ENCODE measurements at regions not wholly inside any gene's neighbourhood (a gene's known extent, or its start where the extent isn't known, plus 50 kb on each side); places are given as distances from the start of the nearest gene placed in this dataset.

DNA sequence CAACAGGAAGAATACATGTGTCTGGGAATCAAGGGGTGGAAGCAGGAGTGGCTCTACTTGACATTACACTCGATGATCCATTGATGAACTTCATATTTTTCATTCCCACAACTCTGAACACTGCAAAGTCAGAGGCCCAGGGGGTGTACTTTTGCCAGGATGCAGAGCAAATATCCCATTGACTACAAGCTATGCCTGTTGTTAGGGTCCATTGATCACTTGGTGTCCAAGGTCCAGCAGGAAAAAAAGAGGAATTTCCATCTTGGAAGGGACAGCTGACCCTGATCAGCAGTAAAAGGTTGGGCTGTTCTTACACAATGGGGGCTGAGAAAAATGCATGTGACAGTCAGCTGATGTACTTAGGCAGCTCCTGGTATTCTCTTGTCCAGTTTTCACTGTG is 118.5 kb upstream of the MAP1B start (continued):
- TF ChIP-seq ZZZ3 (CRISPR knock-in tag; IDR thresholded peaks at IDR 0.05; ENCODE audit: borderline replicate concordance) (no peak), NR2F6 (IDR thresholded peaks at IDR 0.05) (no peak), NR2F6 (CRISPR knock-in tag; IDR thresholded peaks at IDR 0.05) (0 out of 2 replicates have a peak, but pooled peaks have one; percentile 10), NCOA5 (CRISPR knock-in tag; IDR thresholded peaks at IDR 0.05) (no peak), ZNF317 (CRISPR knock-in tag; IDR thresholded peaks at IDR 0.05) (peak; percentile 80), TEAD3 (CRISPR knock-in tag; optimal IDR thresholded peaks at IDR 0.05; ENCODE audit: borderline replicate concordance) (peak; percentile 51), ZNF383 (CRISPR knock-in tag; IDR thresholded peaks at IDR 0.05; ENCODE audit: borderline replicate concordance) (no peak), ZNF121 (CRISPR knock-in tag; IDR thresholded peaks at IDR 0.05) (no peak), ZNF709 (CRISPR knock-in tag; IDR thresholded peaks at IDR 0.05) (no peak), ZNF343 (CRISPR knock-in tag; IDR thresholded peaks at IDR 0.05) (no peak), ONECUT2 (CRISPR knock-in tag; IDR thresholded peaks at IDR 0.05) (no peak), ZNF644 (CRISPR knock-in tag; IDR thresholded peaks at IDR 0.05; ENCODE audit: low read depth) (peak; percentile 56; the same call in 1 of the 2 replicates), MEF2D (CRISPR knock-in tag; IDR thresholded peaks at IDR 0.05) (no peak), HNF4A (CRISPR knock-in tag; IDR thresholded peaks at IDR 0.05) (peak; percentile 79), THAP11 (CRISPR knock-in tag; IDR thresholded peaks at IDR 0.05) (no peak), MTA3 (CRISPR knock-in tag; IDR thresholded peaks at IDR 0.05) (no peak), EZH2 (conservative IDR thresholded peaks at IDR 0.05; ENCODE audit: low read depth, low read length) (no peak), MXD4 (CRISPR knock-in tag; IDR thresholded peaks at IDR 0.05) (no peak)
- TF ChIP-seq, protein P1, sequence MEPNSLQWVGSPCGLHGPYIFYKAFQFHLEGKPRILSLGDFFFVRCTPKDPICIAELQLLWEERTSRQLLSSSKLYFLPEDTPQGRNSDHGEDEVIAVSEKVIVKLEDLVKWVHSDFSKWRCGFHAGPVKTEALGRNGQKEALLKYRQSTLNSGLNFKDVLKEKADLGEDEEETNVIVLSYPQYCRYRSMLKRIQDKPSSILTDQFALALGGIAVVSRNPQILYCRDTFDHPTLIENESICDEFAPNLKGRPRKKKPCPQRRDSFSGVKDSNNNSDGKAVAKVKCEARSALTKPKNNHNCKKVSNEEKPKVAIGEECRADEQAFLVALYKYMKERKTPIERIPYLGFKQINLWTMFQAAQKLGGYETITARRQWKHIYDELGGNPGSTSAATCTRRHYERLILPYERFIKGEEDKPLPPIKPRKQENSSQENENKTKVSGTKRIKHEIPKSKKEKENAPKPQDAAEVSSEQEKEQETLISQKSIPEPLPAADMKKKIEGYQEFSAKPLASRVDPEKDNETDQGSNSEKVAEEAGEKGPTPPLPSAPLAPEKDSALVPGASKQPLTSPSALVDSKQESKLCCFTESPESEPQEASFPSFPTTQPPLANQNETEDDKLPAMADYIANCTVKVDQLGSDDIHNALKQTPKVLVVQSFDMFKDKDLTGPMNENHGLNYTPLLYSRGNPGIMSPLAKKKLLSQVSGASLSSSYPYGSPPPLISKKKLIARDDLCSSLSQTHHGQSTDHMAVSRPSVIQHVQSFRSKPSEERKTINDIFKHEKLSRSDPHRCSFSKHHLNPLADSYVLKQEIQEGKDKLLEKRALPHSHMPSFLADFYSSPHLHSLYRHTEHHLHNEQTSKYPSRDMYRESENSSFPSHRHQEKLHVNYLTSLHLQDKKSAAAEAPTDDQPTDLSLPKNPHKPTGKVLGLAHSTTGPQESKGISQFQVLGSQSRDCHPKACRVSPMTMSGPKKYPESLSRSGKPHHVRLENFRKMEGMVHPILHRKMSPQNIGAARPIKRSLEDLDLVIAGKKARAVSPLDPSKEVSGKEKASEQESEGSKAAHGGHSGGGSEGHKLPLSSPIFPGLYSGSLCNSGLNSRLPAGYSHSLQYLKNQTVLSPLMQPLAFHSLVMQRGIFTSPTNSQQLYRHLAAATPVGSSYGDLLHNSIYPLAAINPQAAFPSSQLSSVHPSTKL (CRISPR knock-in tag; IDR thresholded peaks at IDR 0.05), result peak; percentile 46; the same call in 1 of the 2 replicates
- TF ChIP-seq, protein P2, sequence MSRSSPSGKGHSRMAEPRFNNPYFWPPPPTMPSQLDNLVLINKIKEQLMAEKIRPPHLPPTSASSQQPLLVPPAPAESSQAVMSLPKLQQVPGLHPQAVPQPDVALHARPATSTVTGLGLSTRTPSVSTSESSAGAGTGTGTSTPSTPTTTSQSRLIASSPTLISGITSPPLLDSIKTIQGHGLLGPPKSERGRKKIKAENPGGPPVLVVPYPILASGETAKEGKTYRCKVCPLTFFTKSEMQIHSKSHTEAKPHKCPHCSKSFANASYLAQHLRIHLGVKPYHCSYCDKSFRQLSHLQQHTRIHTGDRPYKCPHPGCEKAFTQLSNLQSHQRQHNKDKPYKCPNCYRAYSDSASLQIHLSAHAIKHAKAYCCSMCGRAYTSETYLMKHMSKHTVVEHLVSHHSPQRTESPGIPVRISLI (CRISPR knock-in tag; IDR thresholded peaks at IDR 0.05; ENCODE audit: borderline replicate concordance), result peak; percentile 66; the same call in 1 of the 2 replicates
- TF ChIP-seq, protein P3, sequence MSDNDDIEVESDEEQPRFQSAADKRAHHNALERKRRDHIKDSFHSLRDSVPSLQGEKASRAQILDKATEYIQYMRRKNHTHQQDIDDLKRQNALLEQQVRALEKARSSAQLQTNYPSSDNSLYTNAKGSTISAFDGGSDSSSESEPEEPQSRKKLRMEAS (IDR thresholded peaks at IDR 0.05), result peak; percentile 21; the same call in 1 of the 2 replicates
- TF ChIP-seq, protein P4, sequence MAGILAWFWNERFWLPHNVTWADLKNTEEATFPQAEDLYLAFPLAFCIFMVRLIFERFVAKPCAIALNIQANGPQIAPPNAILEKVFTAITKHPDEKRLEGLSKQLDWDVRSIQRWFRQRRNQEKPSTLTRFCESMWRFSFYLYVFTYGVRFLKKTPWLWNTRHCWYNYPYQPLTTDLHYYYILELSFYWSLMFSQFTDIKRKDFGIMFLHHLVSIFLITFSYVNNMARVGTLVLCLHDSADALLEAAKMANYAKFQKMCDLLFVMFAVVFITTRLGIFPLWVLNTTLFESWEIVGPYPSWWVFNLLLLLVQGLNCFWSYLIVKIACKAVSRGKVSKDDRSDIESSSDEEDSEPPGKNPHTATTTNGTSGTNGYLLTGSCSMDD (CRISPR knock-in tag; IDR thresholded peaks at IDR 0.05), result no peak
- TF ChIP-seq, protein P5, sequence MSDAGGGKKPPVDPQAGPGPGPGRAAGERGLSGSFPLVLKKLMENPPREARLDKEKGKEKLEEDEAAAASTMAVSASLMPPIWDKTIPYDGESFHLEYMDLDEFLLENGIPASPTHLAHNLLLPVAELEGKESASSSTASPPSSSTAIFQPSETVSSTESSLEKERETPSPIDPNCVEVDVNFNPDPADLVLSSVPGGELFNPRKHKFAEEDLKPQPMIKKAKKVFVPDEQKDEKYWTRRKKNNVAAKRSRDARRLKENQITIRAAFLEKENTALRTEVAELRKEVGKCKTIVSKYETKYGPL (CRISPR knock-in tag; IDR thresholded peaks at IDR 0.05), result no peak
- TF ChIP-seq, protein P6, sequence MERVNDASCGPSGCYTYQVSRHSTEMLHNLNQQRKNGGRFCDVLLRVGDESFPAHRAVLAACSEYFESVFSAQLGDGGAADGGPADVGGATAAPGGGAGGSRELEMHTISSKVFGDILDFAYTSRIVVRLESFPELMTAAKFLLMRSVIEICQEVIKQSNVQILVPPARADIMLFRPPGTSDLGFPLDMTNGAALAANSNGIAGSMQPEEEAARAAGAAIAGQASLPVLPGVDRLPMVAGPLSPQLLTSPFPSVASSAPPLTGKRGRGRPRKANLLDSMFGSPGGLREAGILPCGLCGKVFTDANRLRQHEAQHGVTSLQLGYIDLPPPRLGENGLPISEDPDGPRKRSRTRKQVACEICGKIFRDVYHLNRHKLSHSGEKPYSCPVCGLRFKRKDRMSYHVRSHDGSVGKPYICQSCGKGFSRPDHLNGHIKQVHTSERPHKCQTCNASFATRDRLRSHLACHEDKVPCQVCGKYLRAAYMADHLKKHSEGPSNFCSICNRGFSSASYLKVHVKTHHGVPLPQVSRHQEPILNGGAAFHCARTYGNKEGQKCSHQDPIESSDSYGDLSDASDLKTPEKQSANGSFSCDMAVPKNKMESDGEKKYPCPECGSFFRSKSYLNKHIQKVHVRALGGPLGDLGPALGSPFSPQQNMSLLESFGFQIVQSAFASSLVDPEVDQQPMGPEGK (CRISPR knock-in tag; IDR thresholded peaks at IDR 0.05), result 0 out of 2 replicates have a peak, but pooled peaks have one; percentile 18
